HG03175 (cell line): ENCODE measurements at regions not wholly inside any gene's neighbourhood (a gene's known extent, or its start where the extent isn't known, plus 50 kb on each side); places are given as distances from the start of the nearest gene placed in this dataset.
"Not testable (repeated sequence)": the region's sequence is repeated elsewhere in the genome, so short reads cannot be mapped to it uniquely, and the experiment has no call there.

Experiments
- ATAC-seq: cut with Tn5 transposase; IDR thresholded peaks from one replicate; pipeline ENCODE4 v1.9.1; 2021; ENCODE audit warnings: mild to moderate bottlenecking, moderate library complexity; ENCODE audit not compliant: unreplicated experiment

DNA sequence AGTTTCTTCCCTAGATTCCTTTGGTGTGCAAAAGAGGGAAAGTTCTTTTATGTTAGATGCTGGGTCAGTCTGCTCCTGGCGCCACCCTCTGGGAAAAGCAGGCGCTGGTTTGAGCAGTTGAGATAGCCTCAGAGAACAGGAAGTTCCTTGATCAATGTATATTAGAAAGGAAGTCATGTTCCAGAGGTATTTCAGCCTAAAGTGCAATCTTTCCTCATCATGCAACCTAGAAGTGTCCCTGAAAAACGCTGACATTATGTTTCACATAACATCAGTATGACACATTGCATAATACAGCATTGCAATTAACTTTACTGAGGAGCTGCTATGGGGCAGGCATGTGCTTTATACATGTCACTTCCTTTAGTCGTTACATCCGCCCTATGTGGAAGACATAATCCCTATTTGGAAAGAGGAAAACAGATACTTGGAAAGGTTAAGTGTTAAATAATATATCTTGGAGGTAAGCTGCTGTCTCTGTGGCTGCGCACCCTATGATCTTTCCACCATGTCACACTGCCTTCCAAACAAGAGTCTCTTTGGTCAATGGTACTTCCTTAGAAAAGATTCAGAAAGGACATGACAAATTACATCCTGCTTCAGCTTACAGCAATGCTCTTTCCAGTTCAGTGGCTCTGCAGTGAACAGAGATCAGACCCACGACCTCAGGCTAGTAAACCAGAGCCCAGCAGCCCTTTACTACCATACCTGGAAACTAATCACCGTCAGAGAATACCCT, 369.7 kb downstream of the RAD51AP2 start:
- ATAC-seq, result no peak

DNA sequence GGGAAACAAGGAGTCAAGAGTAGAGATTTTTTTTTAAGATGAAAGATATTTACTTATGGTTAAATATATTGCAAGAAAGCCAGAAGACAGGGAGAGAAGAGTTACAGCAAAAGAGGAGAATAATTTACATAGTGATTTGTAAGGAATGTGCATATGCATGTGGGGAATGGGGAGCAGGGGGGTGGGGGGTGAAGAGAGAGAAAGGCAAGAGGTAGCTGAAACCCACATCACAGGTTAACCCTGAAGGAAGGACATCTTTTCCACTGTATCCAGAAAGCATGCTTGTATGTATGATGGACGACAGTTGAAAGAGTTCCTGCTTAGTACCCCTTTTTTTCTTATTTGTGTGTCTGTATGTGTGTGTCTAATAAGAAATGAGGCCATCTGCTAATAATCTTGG, 371.9 kb downstream of the RAD51AP2 start:
- ATAC-seq, result no peak

DNA sequence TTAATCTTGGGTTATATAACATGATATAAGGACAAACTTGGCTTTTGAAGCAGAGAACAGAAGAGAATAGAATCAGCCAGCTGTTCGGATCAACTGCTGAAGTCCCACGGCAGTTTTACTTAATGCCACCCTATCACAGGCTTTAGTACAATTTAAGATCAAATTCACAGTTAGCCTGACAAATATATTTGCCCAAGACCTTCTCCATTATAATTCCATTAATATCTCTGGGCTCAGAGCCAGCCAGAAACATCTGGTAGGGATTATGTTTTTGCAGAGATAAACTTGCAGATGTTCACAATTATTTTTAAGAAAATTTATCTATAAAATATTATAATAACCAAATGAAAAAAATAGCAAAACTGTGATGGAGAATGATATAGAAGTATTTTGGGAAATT, 381.4 kb downstream of the RAD51AP2 start:
- no peak for ATAC-seq

DNA sequence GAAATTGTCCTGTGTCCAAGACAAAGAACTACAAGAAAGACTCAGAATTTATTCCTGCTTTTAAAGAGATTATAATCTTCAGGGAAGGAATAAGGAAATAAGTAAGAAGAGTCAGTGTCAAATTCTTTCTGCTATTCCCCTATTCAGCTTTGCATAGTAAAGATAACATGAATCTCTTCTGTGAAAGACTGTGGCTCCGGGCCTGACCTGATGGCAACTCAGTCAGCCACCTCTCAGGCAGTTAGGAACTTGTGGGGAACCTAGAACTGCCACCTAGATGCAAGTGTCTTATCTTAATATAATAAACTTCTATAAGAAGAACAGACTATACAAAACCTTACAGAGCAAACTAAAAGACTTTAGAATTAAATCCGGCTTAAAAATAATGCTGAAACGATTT, 382.0 kb downstream of the RAD51AP2 start:
- no peak for ATAC-seq

DNA sequence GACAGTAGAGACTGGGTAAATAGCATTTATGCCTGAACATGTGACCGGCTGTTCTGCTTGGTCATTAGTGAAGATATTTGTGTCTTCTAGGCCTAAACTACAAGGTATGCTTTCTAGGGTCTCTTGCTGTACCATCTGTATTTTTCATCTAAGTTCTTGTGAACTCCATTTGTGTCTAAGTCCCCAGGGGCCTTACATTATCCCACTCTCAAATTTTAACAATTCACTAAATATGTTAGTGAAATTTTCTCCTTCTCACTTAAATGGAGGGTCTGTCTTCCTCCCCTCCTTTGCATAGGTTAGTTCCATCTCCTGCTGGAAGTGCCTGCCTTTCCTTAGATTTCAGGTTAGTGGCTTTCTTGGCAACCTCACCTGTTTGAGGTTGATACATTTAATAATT, 382.6 kb downstream of the RAD51AP2 start:
- no peak for ATAC-seq

DNA sequence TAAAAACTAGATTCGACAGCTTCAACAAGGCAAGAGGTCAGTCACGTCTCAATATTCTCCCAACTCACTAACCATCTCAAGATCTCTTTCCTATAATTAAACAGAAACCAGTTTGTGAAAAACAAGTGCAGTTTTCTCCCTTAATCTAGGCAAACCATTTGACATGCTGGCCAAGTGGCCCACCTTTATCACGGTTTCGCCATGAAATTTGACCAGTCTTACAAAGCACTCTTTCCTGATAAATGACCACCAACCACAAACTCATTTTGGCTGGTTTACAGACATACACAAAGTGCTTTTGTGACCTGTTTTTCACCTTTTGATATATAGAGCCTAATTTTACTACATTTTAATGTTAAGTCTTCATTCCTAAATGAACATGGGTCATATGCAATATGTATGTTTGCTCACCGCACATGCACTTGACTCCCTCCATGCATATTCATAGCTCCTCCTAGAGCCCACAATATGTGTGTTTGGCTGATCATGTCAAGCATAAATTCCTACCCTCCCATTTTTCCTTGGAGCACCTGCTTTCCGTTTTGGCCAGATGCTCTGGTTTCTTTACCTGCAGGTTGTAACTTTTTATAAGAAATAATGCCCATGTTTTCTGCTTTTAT, 385.1 kb downstream of the RAD51AP2 start:
- no peak for ATAC-seq

DNA sequence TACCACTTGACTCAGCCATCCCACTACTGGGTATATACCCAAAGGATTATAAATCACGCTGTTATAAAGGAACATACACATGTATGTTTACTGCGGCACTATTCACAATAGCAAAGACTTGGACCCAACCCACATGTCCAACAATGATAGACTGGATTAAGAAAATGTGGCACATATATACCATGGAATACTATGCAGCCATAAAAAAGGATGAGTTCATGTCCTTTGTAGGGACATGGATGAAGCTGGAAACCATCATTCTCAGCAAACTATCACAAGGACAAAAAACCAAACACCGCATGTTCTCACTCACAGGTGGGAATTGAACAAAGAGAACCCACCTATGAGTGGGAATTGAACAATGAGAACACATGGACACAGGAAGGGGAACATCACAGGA, 387.6 kb downstream of the RAD51AP2 start:
- not testable (repeated sequence) for ATAC-seq

DNA sequence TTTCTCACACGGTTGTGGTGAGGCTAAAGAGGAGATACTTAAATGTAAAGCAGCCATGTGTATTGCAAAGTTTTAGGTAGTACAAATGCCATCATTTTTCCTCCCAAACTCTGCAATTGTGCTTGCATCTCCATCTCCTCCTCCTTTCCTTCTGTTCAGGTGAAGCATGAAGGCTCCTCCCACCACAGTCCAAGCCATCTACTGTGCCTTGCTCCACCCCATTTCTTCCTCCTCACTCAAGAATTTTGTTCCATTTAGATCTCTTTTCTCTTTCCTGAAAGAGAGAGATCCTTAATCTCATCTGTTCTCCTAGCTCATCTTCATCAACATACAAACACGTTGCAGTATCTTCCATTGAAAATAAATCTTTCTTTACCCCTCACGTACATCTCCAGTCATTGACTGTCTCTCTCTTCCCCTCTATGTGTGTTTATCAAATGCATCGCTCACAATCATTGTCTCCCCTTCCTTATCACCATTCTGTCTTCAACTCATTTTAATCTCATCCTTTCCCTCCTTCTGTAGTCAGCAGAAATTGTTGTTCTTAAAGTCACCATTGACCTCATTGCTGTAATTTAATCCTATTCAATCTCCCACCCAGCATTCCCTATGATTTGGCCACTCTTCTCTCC, 392.1 kb downstream of the RAD51AP2 start:
- ATAC-seq, result no peak

DNA sequence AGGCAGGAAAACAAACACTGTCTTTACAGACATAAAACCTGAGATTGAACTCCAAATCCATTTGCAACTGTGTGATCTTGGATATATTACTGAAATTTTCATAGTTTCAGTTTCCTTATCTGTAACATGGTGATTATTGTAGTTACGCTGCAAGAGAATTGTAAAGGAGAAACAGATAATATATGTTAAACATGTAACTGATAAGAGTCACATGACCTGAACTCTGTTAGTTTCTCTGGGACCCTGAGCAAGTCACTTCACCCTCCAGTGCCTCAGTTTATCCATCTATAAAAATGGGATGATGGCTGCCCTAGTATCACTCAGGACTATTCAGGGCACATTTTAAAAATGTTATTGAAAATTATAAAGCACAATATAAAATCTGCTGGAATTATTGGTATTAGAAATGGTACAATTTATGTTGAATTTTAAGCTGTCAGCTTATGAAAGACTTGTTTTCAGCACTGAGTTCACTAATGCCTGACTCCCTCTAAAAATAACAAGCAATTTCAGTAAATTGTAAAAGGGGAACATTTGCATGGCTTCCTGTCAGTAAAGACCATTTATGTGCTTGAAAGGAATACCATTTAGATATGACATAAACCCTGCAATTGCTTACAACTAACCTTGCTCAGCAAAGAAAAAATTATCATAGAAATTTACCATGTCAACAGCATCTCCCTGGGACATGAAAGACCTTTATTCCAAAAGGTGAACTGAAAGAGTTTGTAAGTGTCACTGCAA, 393.5 kb downstream of the RAD51AP2 start:
- no peak for ATAC-seq

DNA sequence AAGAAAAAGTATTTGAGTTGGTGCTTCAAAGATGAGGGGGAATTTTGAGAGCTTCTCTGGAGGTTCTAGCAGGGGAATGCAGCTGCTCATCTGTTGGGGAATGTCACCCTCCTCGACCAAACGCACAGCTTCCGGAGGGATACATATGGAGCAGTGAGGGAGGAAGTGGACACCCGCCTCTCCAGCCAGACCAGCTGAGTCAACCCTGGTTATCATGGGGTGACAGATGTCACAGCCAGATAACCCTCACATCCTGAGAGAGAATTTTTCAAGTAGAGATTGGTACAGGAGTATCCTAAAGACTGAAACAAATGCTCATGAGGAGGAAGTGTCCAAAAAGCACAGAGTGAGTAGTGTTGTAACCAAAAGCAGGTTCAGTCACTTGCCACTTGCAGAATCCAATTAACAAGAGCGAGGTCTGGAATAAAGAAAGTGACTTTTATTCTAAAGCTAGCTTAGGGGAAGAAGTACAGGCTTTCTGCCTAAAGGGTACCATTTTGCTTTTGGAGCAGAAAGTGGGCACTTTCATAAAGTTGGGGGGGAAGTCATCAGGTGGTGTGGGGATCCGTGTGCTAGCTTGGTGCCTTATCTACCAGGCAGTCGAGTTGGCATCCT, 395.2 kb downstream of the RAD51AP2 start:
- ATAC-seq, result no peak

DNA sequence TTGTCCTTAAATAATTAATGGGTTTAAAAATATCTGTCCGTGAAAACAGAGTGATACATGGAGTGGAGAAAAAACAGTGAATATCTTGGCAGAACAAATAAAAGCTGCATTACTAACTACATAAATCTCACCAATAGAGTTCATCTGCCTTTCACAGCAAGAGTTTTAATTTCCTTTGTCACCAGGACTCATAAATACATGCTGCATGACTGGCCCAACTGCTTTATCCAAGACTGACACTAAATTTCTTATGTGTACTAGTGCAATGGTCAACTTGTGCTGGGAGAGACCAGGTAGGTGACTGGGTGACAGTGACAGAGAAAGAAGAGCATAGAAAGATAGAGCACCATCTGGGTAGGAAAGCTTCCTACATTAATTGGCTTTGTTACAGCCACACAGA, 402.8 kb downstream of the RAD51AP2 start:
- ATAC-seq, result no peak

DNA sequence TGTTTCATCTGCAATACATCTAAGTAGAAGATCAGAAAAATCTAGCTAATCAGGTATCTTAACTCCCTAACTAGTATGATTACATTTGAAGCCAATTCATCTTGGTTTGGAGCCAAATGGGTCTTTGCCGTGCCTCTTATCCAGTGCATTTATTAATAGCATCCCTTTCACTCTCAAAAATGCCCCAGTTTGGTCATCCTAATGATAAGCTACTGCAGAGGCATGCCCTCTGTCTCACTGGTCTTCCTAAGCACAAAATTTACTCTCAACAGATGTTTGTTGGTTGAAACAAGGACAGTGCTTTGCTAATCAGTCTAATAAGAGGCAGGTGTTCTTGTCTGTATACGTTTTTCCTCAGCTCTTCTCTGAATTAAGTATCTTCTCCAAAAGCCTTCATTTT, 403.2 kb downstream of the RAD51AP2 start:
- no peak for ATAC-seq

DNA sequence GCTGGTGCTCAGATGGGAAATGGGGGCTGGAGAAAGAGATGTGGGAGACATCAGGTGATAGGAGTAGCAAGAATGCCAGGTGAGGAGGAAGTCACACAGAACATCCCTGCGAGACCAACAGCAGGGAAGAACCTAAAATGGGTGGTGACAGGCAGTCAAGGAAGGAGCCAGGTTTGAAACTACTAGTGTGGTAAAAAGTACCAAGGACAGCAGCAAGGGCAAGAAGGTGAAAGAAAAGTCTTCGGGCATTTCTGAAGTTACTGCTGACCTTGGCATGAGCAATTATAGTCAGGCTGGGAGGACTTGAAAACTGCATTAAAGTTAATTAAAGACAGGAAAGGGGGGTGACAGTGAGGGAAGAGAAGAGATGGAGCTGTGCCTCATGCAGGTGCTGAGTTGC, 410.4 kb downstream of the RAD51AP2 start:
- no peak for ATAC-seq

DNA sequence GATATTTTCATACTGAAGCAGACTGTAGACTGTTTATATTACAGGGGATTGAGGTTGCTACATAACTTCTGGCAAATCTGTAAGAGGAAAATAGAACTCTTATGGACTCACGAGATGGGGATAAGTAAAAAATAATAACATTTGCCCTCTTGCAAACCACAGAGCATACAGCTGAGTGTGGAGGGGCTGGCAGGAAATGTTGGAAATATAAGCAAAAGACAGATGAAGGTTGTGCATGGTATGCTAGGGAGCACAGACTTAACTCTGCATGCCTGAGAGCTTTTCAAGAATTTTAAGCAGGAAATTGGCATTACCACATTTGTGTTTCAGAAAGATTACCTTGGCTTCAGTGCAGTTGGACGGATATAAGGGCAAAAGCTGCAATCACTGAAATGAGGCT, 411.1 kb downstream of the RAD51AP2 start:
- ATAC-seq, result no peak

DNA sequence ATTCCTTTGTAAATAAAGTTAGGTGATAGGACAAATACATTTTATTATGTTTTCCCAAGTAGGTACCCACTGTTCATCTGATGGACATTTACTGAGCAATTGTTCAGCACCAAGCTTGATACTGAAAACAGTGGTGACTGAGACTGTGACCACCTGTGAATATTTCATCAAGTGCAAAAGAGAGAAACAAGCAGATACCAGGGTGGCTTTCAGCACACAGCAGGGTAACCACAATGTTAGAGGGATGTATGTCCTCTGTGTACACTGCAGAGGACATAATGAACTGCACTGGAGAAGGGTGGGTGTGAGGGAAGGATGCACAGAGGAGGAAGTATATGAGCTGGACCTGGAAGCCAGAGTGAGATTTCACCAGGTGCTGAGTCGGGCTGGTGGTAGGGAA, 411.8 kb downstream of the RAD51AP2 start:
- ATAC-seq, result no peak

DNA sequence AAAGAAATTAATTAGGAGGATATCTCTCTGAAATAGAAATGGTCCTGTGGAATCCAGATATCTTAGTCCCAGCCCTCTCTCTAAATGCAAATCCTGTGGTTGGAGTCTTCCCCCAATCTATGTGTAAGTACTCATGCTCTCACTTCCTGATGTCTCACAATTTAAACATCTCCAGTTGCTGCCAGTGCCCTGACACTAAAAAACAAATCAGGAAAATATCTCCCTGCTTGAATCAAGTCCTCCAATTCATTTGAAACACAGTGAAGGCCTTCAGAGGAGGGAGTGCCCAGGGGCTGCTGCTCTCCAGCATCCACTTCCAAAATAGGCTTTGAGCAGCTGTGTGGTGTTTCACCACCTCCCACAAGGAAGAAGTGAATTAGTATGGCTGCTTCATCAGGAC, 413.8 kb downstream of the RAD51AP2 start:
- ATAC-seq, result peak; percentile 74

DNA sequence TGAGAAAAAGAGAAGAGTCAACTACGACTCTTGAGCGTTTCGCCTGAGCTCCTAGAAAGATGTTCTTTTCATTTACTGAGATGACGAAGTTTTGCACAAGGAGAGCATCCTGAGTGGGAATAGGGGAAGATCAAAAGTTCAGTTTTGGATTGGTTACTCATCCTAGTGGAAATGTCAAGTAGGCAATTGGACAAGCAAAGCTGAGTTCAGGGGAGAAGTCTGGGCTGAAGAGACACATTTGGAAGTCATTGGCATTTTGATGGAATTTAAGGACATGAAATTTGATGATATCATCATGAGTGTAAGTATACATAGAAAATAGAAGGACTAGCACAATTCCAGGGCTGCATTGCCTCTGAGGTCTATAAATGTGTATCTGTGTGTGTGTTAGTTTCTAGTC, 416.6 kb downstream of the RAD51AP2 start:
- no peak for ATAC-seq

DNA sequence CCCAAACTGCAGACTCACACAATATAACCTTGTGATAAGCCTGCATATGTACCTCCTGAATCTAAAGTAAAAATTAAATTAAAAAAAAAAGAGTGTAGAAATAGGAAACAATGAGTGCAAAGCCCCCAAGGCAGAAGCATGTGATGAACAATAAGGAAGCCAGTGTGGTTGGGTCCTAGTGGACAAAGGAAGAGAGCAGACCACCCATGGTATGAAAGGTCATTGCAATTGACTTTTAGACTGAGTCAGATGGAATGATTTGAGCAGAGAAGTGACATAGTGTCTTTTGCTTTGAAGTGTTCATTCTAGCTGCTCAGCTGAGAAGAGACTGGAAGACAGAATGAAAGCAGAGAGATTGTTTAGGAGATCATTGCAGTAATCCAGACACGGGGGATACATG, 417.1 kb downstream of the RAD51AP2 start:
- no peak for ATAC-seq

DNA sequence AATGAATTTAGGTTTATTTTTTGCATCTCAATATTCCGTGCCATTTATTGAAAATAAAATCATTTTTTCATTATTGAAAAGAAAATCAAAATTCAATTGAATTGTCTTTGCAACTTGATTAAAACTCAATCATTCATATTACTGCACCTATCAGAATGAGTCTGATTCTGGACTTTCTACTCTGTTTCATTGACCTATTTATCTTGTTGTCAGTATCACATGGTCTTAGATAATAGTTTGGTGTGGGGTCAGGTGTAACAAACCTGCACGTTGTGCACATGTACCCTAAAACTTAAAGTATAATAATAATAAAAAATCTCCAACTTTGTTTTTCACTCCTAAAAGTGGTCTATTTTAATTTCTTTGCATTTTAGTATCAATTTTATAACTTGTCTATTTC, 422.9 kb downstream of the RAD51AP2 start:
- ATAC-seq, result no peak

DNA sequence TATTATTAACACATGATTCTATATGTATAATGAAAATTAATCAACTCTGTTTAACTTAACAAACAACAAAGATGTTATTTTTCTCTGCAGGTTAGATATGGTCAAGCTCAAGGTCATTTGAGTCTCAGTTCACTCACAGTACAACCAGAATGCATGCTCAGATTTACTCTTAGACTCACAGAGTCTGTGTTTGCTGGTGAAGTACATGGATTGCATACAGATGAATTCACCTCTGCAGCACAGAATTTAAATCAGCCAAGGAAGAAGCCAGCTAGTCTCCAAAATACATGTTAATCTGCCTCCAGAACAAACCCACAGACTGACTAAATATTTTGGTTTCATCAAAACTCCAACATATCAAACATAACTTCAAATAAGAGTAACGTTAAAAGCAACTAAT, 424.5 kb downstream of the RAD51AP2 start:
- ATAC-seq, result no peak

DNA sequence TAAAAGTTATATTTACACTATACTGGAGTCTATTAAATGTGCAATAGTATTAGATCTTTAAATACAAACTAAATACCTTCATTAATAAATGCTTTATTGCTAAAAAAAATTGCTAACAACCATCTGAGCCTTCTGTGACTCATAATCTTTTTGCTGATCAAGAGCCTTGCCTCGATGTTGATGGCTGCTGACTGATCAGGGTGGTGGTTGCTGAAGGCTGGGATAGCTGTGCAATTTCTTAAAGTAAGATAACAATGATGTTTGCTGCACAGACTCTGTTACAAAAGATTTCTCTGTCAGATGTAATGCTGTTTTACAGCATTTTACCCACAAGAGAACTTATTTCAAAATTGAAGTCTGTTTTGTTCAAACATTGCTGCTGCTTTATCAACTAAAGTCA, 421.4 kb upstream of the CYRIA start:
- ATAC-seq, result no peak
